OCI-LY7 (cell line): ENCODE measurements at regions not wholly inside any gene's neighbourhood (a gene's known extent, or its start where the extent isn't known, plus 50 kb on each side); places are given as distances from the start of the nearest gene placed in this dataset.

Experiments used
- CTCF ChIP-seq: fragments of 200-600 bp; sonication (generic); conservative IDR thresholded peaks from 2 replicates; pipeline ENCODE4 v1.5.1; 2014; ENCODE audit warnings: mild to moderate bottlenecking, antibody characterized with exemption, low read length, moderate library complexity, mixed read lengths
- EZH2phosphoT487 ChIP-seq: fragments of 200-600 bp; sonication (generic); IDR thresholded peaks from 2 replicates; pipeline ENCODE4 v1.6.1; 2018; ENCODE audit warnings: low read depth, borderline replicate concordance, mild to moderate bottlenecking, mixed run types, antibody characterized with exemption, low read length, moderate library complexity, mixed read lengths

GRCh38 chr4:83831588-83831987 is 295.7 kb downstream of the GPAT3 start:
- TF ChIP-seq CTCF (no peak), EZH2phosphoT487 (no peak)
